HL-60 (cell line): ENCODE measurements at regions not wholly inside any gene's neighbourhood (a gene's known extent, or its start where the extent isn't known, plus 50 kb on each side); places are given as distances from the start of the nearest gene placed in this dataset.
"Not testable (repeated sequence)": the region's sequence is repeated elsewhere in the genome, so short reads cannot be mapped to it uniquely, and the experiment has no call there.

Source experiments
- DNase-seq, 2 experiments: peaks; one replicate each; pipeline ENCODE4 v3.0.0-alpha.2; 2010 to 2020; ENCODE audit warnings: low read depth in 1 of 2, low spot score in 1 of 2
- H3K27ac ChIP-seq: fragments of 250-450 bp; sonication (Bioruptor Pico); replicated peaks from 2 replicates; pipeline ENCODE4 v1.5.1; 2020; ENCODE audit warnings: mild to moderate bottlenecking, moderate library complexity
- H3K27me3 ChIP-seq: fragments of 250-450 bp; sonication (Bioruptor Pico); 2 replicates; pipeline ENCODE4 v1.5.1; 2021; ENCODE audit warnings: mild to moderate bottlenecking, moderate library complexity; ENCODE audit not compliant: insufficient read depth, poor library complexity, severe bottlenecking
- H3K4me3 ChIP-seq: replicated peaks from 2 replicates; pipeline ENCODE4 v1.5.1; 2011; ENCODE audit warnings: mild to moderate bottlenecking, control low read depth, low read length; ENCODE audit not compliant: insufficient read depth
- CTCF ChIP-seq: IDR thresholded peaks from one replicate; pipeline ENCODE4 v1.5.1; 2011; ENCODE audit warnings: low read length, control low read depth, inconsistent platforms; ENCODE audit not compliant: insufficient read depth
- GABPA ChIP-seq: IDR thresholded peaks from 2 replicates; pipeline ENCODE4 v1.6.1; 2012; ENCODE audit warnings: low read depth
- POLR2AphosphoS5 ChIP-seq: IDR thresholded peaks from 2 replicates; pipeline ENCODE4 v1.6.1; 2012; ENCODE audit warnings: low read depth
- REST ChIP-seq: IDR thresholded peaks from 2 replicates; pipeline ENCODE4 v1.6.1; 2012; ENCODE audit warnings: low read depth; ENCODE audit not compliant: insufficient replicate concordance
- SPI1 ChIP-seq: IDR thresholded peaks from 2 replicates; pipeline ENCODE4 v1.6.1; 2012; ENCODE audit warnings: low read depth, mild to moderate bottlenecking, borderline replicate concordance

GRCh38 chr3:75506603-75507002 lies 157.5 kb upstream of the FRG2C start:
- no peak for DNase-seq
- TF ChIP-seq CTCF (no peak), GABPA (no peak), POLR2AphosphoS5 (no peak), SPI1 (no peak), REST (no peak)
- no peaks in the 10 kb centered on the region for H3K27me3 ChIP-seq
- H3K27ac ChIP-seq = no peak overlapping the region
- no peak overlapping the region for H3K4me3 ChIP-seq

DNA sequence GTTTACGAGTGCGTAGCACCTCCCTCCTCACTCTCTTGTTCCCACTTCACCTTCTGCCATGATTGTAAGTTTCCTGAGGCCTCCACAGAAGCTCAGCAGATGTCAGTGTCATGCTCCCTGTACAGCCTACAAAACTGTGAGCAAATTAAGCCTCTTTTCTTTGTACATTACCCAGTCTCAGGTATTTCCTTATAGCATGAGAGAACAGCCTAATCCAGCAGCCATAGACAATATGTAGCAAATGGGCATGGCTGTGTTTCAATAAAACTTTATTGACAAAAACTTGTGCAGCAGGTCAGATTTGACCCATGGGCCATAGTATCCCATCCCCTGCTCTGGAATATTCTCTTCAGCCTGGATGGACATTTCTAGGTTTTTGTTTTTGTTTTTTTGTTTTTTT lies 156.2 kb upstream of the FRG2C start:
- not testable (repeated sequence) for DNase-seq, H3K27me3 ChIP-seq, H3K27ac ChIP-seq, H3K4me3 ChIP-seq

DNA sequence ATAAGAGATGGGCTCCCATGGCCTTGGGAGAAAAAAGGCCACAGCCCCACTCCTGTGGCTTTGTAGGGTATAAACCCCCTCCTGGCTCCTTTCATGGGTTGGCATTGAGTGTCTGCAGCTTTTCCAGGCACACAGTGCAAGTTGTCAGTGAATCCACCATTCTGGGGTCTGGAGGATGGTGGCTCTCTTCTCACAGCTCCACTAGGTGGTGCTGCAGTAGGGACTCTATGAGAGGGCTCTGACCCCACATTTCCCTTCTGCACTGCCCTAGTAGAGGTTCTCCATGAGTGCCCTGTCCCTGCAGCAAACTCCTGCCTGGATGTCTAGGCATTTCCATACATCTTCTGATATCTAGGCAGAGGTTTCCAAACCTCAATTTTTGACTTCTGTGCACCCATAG lies 136.5 kb upstream of the FRG2C start:
- not testable (repeated sequence) for H3K27me3 ChIP-seq, H3K4me3 ChIP-seq, H3K27ac ChIP-seq, DNase-seq

DNA sequence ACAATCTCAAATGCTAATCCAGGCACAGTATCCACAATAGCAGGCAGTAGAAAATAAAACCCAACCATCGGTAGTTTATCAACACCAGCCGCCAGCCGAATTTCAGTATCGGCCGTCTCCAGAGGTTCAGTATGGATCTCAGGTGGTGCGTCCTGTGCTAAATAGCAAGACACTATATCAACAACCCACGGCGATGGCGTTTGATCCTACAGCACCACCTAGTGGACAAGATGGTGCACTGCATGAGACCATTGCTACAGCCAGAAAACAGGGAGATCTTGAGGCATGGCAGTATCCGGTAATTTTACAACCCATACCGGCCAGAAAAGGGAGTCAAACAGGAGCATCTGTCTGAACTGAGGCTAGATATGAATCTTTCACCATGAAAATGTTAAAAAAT lies 112.0 kb upstream of the FRG2C start:
- H3K27me3 ChIP-seq, H3K4me3 ChIP-seq, H3K27ac ChIP-seq: not testable (repeated sequence)
- DNase-seq = peak; percentile 6 to 15

DNA sequence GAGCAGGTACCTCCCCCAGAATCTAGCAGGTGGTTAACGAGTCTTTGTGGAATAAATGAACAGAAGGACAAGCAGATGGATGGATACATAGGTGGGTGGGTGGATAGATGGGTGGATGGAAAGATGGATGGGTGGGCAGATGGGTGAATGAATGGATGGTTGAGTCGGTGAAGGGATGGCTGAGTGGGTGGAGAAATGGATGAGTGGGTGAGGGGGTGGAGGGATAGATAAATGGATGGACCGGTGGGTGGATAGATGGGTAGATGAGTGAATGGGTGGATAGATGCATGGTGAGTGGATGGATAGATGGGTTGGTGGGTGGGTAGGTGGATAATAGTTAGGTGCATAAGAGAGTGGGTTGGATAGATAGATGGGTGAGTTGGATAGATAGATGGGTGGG lies 99.7 kb upstream of the FRG2C start:
- not testable (repeated sequence) for DNase-seq, H3K27me3 ChIP-seq, H3K27ac ChIP-seq, H3K4me3 ChIP-seq

GRCh38 chr3:75572303-75572702 lies 91.8 kb upstream of the FRG2C start:
- H3K4me3 ChIP-seq, H3K27me3 ChIP-seq, DNase-seq, H3K27ac ChIP-seq: not testable (repeated sequence)

DNA sequence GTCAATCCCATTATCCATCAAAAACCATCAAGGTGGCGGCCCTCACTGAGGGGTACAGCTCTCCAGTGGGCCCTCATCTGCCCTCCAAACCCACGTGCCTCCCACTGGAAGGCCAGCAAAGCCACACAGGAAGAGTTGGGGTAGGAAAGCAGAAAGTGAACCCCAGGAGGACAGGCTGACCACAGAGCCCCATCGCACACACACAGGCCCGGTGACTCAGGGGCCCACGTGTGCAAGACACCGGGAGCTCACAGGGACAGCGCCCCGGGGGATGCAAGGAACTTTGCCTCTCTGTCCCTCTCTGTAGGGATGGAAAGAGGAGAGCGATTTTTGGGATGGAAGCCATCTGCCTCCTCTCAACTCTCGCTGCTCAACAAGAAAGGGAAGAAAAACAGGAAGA lies 85.0 kb upstream of the FRG2C start:
- DNase-seq, H3K27ac ChIP-seq, H3K27me3 ChIP-seq, H3K4me3 ChIP-seq: not testable (repeated sequence)

DNA sequence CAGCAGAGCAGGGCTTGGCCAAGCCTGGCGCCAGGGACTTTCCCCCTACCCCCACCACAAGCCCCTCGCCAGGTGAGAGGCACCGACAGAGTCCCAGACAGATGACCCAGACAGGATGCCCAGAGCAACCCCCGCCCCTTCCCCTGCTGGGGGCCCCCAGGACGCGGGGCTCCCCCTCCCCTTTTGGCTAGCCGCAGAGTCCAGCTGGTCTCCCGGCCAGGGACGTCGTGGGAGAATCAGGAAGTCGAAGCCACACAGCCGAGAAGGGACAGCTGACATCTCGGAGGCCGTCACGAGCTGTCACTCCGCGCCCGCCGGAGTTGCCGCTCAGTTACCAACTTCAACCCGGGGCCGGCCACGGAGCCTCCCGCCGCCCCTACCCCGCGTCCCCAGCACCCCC lies 84.6 kb upstream of the FRG2C start:
- DNase-seq, H3K27ac ChIP-seq, H3K27me3 ChIP-seq, H3K4me3 ChIP-seq: not testable (repeated sequence)

DNA sequence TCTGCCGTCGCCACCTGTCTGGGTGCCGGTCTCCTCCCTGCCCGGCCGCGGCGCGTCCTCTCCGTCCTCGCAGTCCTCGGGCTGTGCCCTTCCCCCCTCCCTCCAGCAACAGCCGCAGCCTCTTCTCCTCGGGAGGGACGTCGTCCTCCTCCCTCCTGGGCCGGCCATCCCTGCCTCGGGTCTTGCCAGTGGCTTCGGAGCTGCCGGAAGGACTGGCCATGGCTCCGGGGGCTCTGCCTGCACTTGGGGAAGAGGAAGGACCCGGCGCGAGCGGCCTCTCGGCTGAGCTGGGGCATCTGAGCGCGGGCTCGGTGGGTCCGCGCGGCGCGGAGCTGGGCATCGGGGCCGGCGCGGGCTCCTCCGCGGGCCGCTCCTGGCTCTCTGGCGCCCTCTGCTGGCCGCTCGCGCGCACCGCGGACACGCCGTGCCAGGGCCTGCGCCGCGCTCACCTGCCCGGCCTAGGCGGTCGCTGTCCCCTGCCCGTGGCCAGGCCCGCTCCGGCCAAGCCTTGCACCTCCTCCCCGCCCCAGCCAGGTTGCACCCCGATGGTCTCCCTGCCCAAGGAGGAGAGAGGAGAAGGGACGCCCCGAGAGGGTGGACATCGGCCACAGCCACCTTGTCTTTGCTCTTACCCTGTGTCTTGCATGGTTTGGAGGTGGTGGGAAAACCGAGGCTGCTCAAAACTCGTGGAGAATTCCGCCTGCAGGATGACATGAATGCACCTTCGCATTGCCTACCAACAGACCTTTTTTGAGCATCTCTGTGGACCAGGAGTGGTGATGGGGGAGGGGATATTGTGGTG lies 83.9 kb upstream of the FRG2C start:
- H3K4me3 ChIP-seq, DNase-seq, H3K27ac ChIP-seq, H3K27me3 ChIP-seq: not testable (repeated sequence)

DNA sequence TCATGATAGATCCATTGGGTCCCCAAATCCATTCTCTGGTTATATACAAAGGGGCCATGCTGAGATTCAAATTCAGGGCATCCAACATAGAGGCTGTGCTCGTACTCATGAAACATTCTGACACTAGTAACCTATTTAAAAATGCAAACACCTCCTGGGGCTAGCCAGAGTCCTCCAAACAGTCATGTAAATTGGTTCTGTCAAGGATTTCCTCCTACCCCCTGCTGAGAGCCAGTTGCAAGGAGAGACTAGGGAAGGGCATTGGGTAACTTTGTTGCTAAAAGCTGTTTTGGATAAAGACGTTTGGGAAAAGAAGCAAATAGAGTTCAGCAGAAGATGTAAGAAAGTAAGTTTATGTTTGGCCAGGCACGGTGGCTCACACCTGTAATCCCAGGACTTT lies 81.6 kb upstream of the FRG2C start:
- not testable (repeated sequence) for H3K27me3 ChIP-seq, H3K27ac ChIP-seq, DNase-seq, H3K4me3 ChIP-seq

- H3K27ac ChIP-seq, H3K27me3 ChIP-seq, DNase-seq, H3K4me3 ChIP-seq: not testable (repeated sequence)
Measured at GRCh38 chr3:75583116-75583515, 81.0 kb upstream of the FRG2C start.

- not testable (repeated sequence) for H3K27me3 ChIP-seq, DNase-seq, H3K4me3 ChIP-seq, H3K27ac ChIP-seq
Measured at GRCh38 chr3:75587695-75588094, 76.4 kb upstream of the FRG2C start.
